Spleen (tissue), 11 donors: ENCODE measurements at regions not wholly inside any gene's neighbourhood (a gene's known extent, or its start where the extent isn't known, plus 50 kb on each side); places are given as distances from the start of the nearest gene placed in this dataset.

Experiments
- DNase-seq: peaks from one replicate; pipeline ENCODE4 v3.0.0-alpha.2; 2020
- H3K27ac ChIP-seq, 8 donors: fragments of 200-600 bp; sonication (generic) in 7 of 8; 1 replicate in 4 of 8; 2 replicates in 4 of 8; pipeline versions ENCODE4 v1.5.0 to v1.8.0; 2016 to 2021; ENCODE audit warnings: inconsistent platforms in 4 of 8, mild to moderate bottlenecking in 4 of 8, moderate library complexity in 1 of 8
- H3K27me3 ChIP-seq, 7 donors: fragments of 200-600 bp; sonication (generic) in 6 of 7; replicated peaks in 1 of 7; 1 replicate in 4 of 7; 2 replicates in 3 of 7; pipeline versions ENCODE4 v1.5.0 to v1.8.0; 2016 to 2021; ENCODE audit warnings: inconsistent platforms in 3 of 7, mild to moderate bottlenecking in 1 of 7
- H3K36me3 ChIP-seq, 6 donors: fragments of 200-600 bp; sonication (generic) in 5 of 6; 1 replicate in 4 of 6; 2 replicates in 2 of 6; pipeline versions ENCODE4 v1.5.0 to v1.8.0; 2016 to 2021; ENCODE audit warnings: inconsistent platforms in 2 of 6
- H3K4me1 ChIP-seq, 6 donors: fragments of 200-600 bp; sonication (generic) in 5 of 6; 1 replicate in 3 of 6; 2 replicates in 3 of 6; pipeline versions ENCODE4 v1.5.0 to v1.8.0; 2016 to 2021; ENCODE audit warnings: inconsistent platforms in 3 of 6
- H3K4me3 ChIP-seq, 8 donors: fragments of 200-600 bp; sonication (generic) in 7 of 8; 1 replicate in 4 of 8; 2 replicates in 4 of 8; pipeline versions ENCODE4 v1.5.0 to v1.8.0; 2016 to 2021; ENCODE audit warnings: inconsistent platforms in 4 of 8, mild to moderate bottlenecking in 4 of 8, moderate library complexity in 2 of 8
- H3K9me3 ChIP-seq, 8 donors: fragments of 200-600 bp; sonication (generic) in 7 of 8; 1 replicate in 4 of 8; 2 replicates in 4 of 8; pipeline versions ENCODE4 v1.5.0 to v1.8.0; 2016 to 2021; ENCODE audit warnings: inconsistent platforms in 4 of 8
- CTCF ChIP-seq, 11 experiments: fragments of 200-600 bp in 7 of 11; fragments of 450-650 bp in 4 of 11; sonication (generic) in 4 of 11; IDR thresholded peaks in 8 of 11; conservative IDR thresholded peaks in 3 of 11; 1 replicate in 7 of 11; 2 replicates in 4 of 11; pipeline versions ENCODE4 v1.4.0 to v1.8.0; 2016 to 2021; ENCODE audit warnings: antibody characterized with exemption in 11 of 11, inconsistent platforms in 4 of 11, mild to moderate bottlenecking in 1 of 11
- POLR2A ChIP-seq, 3 donors: fragments of 450-650 bp; IDR thresholded peaks; one replicate each; pipeline ENCODE4 v1.5.1; 2017; ENCODE audit warnings: antibody characterized with exemption in 3 of 3, mild to moderate bottlenecking in 1 of 3
- POLR2AphosphoS5 ChIP-seq, 3 donors: sonication (generic); formaldehyde crosslinking; IDR thresholded peaks; one replicate each; pipeline ENCODE4 v1.5.1; 2017; ENCODE audit warnings: antibody characterized with exemption in 3 of 3
- WGBS, 5 donors: extraction: QIAGEN DNeasy Blood & Tissue Kit in 3 of 5; methylation state at CpG; one replicate each; pipeline versions ENCODE4 v1.1.5 to v1.1.7; 2013 to 2018; 5-methylcytosine and 5-hydroxymethylcytosine counted together
- intact Hi-C: fragments of 100-400 bp; cut with DNase I; formaldehyde crosslinking; loops from one replicate; pipeline ENCODE4 v1.15.0; 2023; ENCODE audit warnings: low total_unique reads
- donor health status: healthy with polysubstance abuse.
- donor health status: DM: no; HTN: no; CAD: no; lungs with moderate emphysema.
- donor health status: DM: no; HTN: no; CAD: no.
- donor health status: Bipolar disorder and iron deficiency.
- donor health status: healthy.
- donor health status: DM: no; HTN: no; CAD: no.
- donor health status: DM: yes; HTN: yes; CAD: no.

GRCh38 chr4:44872246-44872645 lies 145.9 kb upstream of the GNPDA2 start:
- Histone ChIP-seq H3K36me3 (no peaks in the 10 kb centered on the region), H3K27ac (no peak overlapping the region), H3K27me3 (no peaks in the 10 kb centered on the region), H3K9me3 (no peaks in the 10 kb centered on the region), H3K4me3 (no peak overlapping the region), H3K4me1 (no peaks in the 10 kb centered on the region)
- TF ChIP-seq CTCF (IDR thresholded peaks at IDR 0.05 in 8 of 11, conservative IDR thresholded peaks at IDR 0.05 in 3 of 11), result no peak
- TF ChIP-seq POLR2A (IDR thresholded peaks at IDR 0.05), result no peak
- TF ChIP-seq POLR2AphosphoS5 (IDR thresholded peaks at IDR 0.05), result no peak
- intact Hi-C loops, result no loop called here
- no peak for DNase-seq

DNA sequence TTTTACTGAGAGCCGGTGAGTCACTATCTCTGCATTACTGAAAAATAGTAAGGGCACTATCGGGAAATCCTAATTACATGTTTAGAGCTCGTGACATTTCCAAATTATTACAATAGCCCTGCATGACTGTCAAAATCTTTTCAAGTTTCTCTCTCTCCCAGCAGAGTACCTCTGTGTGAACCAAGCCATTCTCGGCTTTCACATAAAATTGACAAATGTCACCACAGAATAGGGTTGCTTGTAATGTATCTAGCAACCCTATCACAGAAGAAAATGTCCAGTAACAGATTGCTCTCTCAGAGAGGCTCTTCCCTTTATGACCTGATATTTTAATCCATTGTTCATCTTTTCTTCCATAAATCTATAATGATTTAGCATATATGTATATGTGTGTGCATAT lies 144.8 kb upstream of the GNPDA2 start:
- intact Hi-C loops, result no loop called here
- Histone ChIP-seq H3K9me3 (no peaks in the 10 kb centered on the region), H3K36me3 (no peaks in the 10 kb centered on the region), H3K27ac (no peak overlapping the region), H3K27me3 (no peaks in the 10 kb centered on the region), H3K4me1 (no peaks in the 10 kb centered on the region), H3K4me3 (no peak overlapping the region)
- WGBS, 5 donors, result 70 to 77% (median 74%) methylated on average over 4 of the region's 4 CpGs
- TF ChIP-seq CTCF (IDR thresholded peaks at IDR 0.05 in 8 of 11, conservative IDR thresholded peaks at IDR 0.05 in 3 of 11) (no peak), POLR2AphosphoS5 (IDR thresholded peaks at IDR 0.05) (no peak), POLR2A (IDR thresholded peaks at IDR 0.05) (no peak)
- DNase-seq, result no peak

GRCh38 chr4:44869985-44870384 lies 143.6 kb upstream of the GNPDA2 start:
- intact Hi-C loops, result no loop called here
- Histone ChIP-seq H3K27me3 (no peaks in the 10 kb centered on the region), H3K4me1 (no peaks in the 10 kb centered on the region), H3K9me3 (no peaks in the 10 kb centered on the region), H3K36me3 (no peaks in the 10 kb centered on the region), H3K4me3 (no peak overlapping the region), H3K27ac (no peak overlapping the region)
- WGBS, 5 donors, result 76 to 90% (median 85%) methylated on average over 1 to 2 of the region's 2 CpGs
- DNase-seq, result no peak
- TF ChIP-seq POLR2AphosphoS5 (IDR thresholded peaks at IDR 0.05) (no peak), POLR2A (IDR thresholded peaks at IDR 0.05) (no peak), CTCF (IDR thresholded peaks at IDR 0.05 in 8 of 11, conservative IDR thresholded peaks at IDR 0.05 in 3 of 11) (no peak)

- Histone ChIP-seq H3K9me3 (peaks cover 0 to 3% (median 0%) of the 10 kb centered on the region in 8 donors), H3K27me3 (no peaks in the 10 kb centered on the region), H3K27ac (no peak overlapping the region), H3K4me3 (no peak overlapping the region), H3K4me1 (no peaks in the 10 kb centered on the region), H3K36me3 (no peaks in the 10 kb centered on the region)
- TF ChIP-seq POLR2A (IDR thresholded peaks at IDR 0.05) (no peak), CTCF (IDR thresholded peaks at IDR 0.05 in 8 of 11, conservative IDR thresholded peaks at IDR 0.05 in 3 of 11) (no peak), POLR2AphosphoS5 (IDR thresholded peaks at IDR 0.05) (no peak)
- DNase-seq, result no peak
- 82 to 92% (median 88%) methylated on average over 2 of the region's 2 CpGs for WGBS, 5 donors
- intact Hi-C loops, result no loop called here
These were observed 143.0 kb upstream of the GNPDA2 start for GRCh38 chr4:44869222-44869882.
